SU-DHL-6 (cell line): ENCODE measurements at regions not wholly inside any gene's neighbourhood (a gene's known extent, or its start where the extent isn't known, plus 50 kb on each side); places are given as distances from the start of the nearest gene placed in this dataset.

Experiments
- H2AFZ ChIP-seq: fragments of 200-600 bp; sonication (generic); 2 replicates; pipeline ENCODE4 v1.6.1; 2014; ENCODE audit warnings: low read depth, mild to moderate bottlenecking, moderate library complexity, mixed read lengths, antibody characterized with exemption, low read length; ENCODE audit not compliant: severe bottlenecking
- H3F3A ChIP-seq: fragments of 200-600 bp; shearing (Covaris generic); 2 replicates; pipeline ENCODE4 v1.6.0; 2016; ENCODE audit warnings: antibody characterized with exemption, mild to moderate bottlenecking; ENCODE audit not compliant: insufficient read depth
- H3K27ac ChIP-seq: fragments of 200-600 bp; sonication (generic); 2 replicates; pipeline ENCODE4 v1.5.1; 2016; ENCODE audit warnings: low read depth, mild to moderate bottlenecking, low read length, moderate library complexity, mixed read lengths
- H3K27me3 ChIP-seq: fragments of 200-600 bp; sonication (generic), shearing (Covaris generic); 2 replicates; pipeline ENCODE4 v1.6.0; 2014; ENCODE audit warnings: mild to moderate bottlenecking, low read length
- H3K36me3 ChIP-seq: fragments of 200-600 bp; sonication (generic); 2 replicates; pipeline ENCODE4 v1.6.1; 2014; ENCODE audit warnings: mild to moderate bottlenecking, low read length, mixed read lengths
- H3K4me2 ChIP-seq: fragments of 300-600, 200-600 bp; shearing (Covaris generic), sonication (generic); 2 replicates; pipeline ENCODE4 v1.6.0; 2014; ENCODE audit warnings: low read length, low read depth, mild to moderate bottlenecking; ENCODE audit not compliant: poor library complexity, severe bottlenecking
- H3K4me3 ChIP-seq: fragments of 200-600 bp; sonication (generic); 2 replicates; pipeline ENCODE4 v1.5.1; 2014; ENCODE audit warnings: antibody characterized with exemption, low read length, mild to moderate bottlenecking, mixed read lengths; ENCODE audit not compliant: insufficient read depth, poor library complexity, severe bottlenecking
- H3K79me2 ChIP-seq: fragments of 200-600 bp; sonication (generic); 2 replicates; pipeline ENCODE4 v1.6.1; 2014; ENCODE audit warnings: mild to moderate bottlenecking, low read length, moderate library complexity; ENCODE audit not compliant: insufficient read depth
- H3K9ac ChIP-seq: fragments of 200-600 bp; sonication (generic); 2 replicates; pipeline ENCODE4 v1.7.0; 2014; ENCODE audit warnings: mild to moderate bottlenecking, low read length
- H3K9me2 ChIP-seq: fragments of 200-600 bp; sonication (generic); replicated peaks from 2 replicates; pipeline ENCODE4 v1.6.1; 2014; ENCODE audit warnings: low read length; ENCODE audit not compliant: insufficient read depth
- H3K9me3 ChIP-seq: fragments of 200-600 bp; sonication (generic); 2 replicates; pipeline ENCODE4 v1.6.1; 2014; ENCODE audit warnings: low read length, mixed read lengths; ENCODE audit not compliant: insufficient read depth
- H4K20me1 ChIP-seq: fragments of 200-600 bp; sonication (generic); 2 replicates; pipeline ENCODE4 v1.6.1; 2014; ENCODE audit warnings: low read depth, mild to moderate bottlenecking, antibody characterized with exemption, low read length, moderate library complexity, mixed read lengths
- EZH2phosphoT487 ChIP-seq: fragments of 200-600 bp; sonication (generic), shearing (Covaris generic); conservative IDR thresholded peaks from 2 replicates; pipeline ENCODE4 v1.6.1; 2018; ENCODE audit warnings: mild to moderate bottlenecking, antibody characterized with exemption, low read length, moderate library complexity, mixed read lengths
- TF ChIP-seq, protein P1 (sequence below): fragments of 200-600 bp; sonication (generic); IDR thresholded peaks from one replicate; pipeline ENCODE4 v1.5.1; 2017; ENCODE audit warnings: antibody characterized with exemption, mild to moderate bottlenecking, low read length, moderate library complexity; ENCODE audit not compliant: insufficient read depth, poor library complexity, severe bottlenecking

GRCh38 chr6:91279740-91280493 is 693.0 kb upstream of the MAP3K7 start:
- H3K27me3 ChIP-seq, result no peaks in the 10 kb centered on the region
- no peak overlapping the region for H3K4me3 ChIP-seq
- H3K36me3 ChIP-seq, result no peaks in the 10 kb centered on the region
- H3K4me2 ChIP-seq, result no peak overlapping the region
- no peaks in the 10 kb centered on the region for H3F3A ChIP-seq
- H2AFZ ChIP-seq, result no peak overlapping the region
- H3K9ac ChIP-seq, result no peak overlapping the region
- no peaks in the 10 kb centered on the region for H3K9me3 ChIP-seq
- TF ChIP-seq, protein P1, sequence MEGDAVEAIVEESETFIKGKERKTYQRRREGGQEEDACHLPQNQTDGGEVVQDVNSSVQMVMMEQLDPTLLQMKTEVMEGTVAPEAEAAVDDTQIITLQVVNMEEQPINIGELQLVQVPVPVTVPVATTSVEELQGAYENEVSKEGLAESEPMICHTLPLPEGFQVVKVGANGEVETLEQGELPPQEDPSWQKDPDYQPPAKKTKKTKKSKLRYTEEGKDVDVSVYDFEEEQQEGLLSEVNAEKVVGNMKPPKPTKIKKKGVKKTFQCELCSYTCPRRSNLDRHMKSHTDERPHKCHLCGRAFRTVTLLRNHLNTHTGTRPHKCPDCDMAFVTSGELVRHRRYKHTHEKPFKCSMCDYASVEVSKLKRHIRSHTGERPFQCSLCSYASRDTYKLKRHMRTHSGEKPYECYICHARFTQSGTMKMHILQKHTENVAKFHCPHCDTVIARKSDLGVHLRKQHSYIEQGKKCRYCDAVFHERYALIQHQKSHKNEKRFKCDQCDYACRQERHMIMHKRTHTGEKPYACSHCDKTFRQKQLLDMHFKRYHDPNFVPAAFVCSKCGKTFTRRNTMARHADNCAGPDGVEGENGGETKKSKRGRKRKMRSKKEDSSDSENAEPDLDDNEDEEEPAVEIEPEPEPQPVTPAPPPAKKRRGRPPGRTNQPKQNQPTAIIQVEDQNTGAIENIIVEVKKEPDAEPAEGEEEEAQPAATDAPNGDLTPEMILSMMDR, result no peak
- TF ChIP-seq EZH2phosphoT487, result no peak
- H4K20me1 ChIP-seq, result no peaks in the 10 kb centered on the region
- H3K79me2 ChIP-seq, result no peaks in the 10 kb centered on the region
- H3K27ac ChIP-seq, result no peak overlapping the region
- no peaks in the 10 kb centered on the region for H3K9me2 ChIP-seq

- no peaks in the 10 kb centered on the region for H3K27me3 ChIP-seq
- no peaks in the 10 kb centered on the region for H3K36me3 ChIP-seq
- no peaks in the 10 kb centered on the region for H4K20me1 ChIP-seq
- H3K4me3 ChIP-seq, result no peak overlapping the region
- H3K79me2 ChIP-seq, result no peaks in the 10 kb centered on the region
- TF ChIP-seq, protein P1, result no peak
- no peak for TF ChIP-seq EZH2phosphoT487
- no peaks in the 10 kb centered on the region for H3F3A ChIP-seq
- no peak overlapping the region for H3K27ac ChIP-seq
- no peaks in the 10 kb centered on the region for H3K9me3 ChIP-seq
- no peak overlapping the region for H3K9ac ChIP-seq
- H3K4me2 ChIP-seq, result no peak overlapping the region
- no peak overlapping the region for H2AFZ ChIP-seq
- H3K9me2 ChIP-seq, result no peaks in the 10 kb centered on the region
These were observed 691.5 kb upstream of the MAP3K7 start for GRCh38 chr6:91278416-91278815.

GRCh38 chr6:91276315-91276714 is 689.4 kb upstream of the MAP3K7 start:
- Histone ChIP-seq H3K27ac (no peak overlapping the region), H2AFZ (no peak overlapping the region), H3F3A (no peaks in the 10 kb centered on the region), H3K27me3 (no peaks in the 10 kb centered on the region), H3K4me3 (no peak overlapping the region), H3K9me2 (no peaks in the 10 kb centered on the region), H3K36me3 (no peaks in the 10 kb centered on the region), H3K79me2 (no peaks in the 10 kb centered on the region), H3K9ac (no peak overlapping the region), H3K9me3 (no peaks in the 10 kb centered on the region), H3K4me2 (no peak overlapping the region), H4K20me1 (no peaks in the 10 kb centered on the region)
- TF ChIP-seq, protein P1, result no peak
- no peak for TF ChIP-seq EZH2phosphoT487
